A549 (cell line): ENCODE measurements at regions not wholly inside any gene's neighbourhood (a gene's known extent, or its start where the extent isn't known, plus 50 kb on each side); places are given as distances from the start of the nearest gene placed in this dataset.

ENCODE experiments used
- BHLHE40 ChIP-seq: IDR thresholded peaks from 2 replicates; pipeline ENCODE4 v1.6.1; 2012; ENCODE audit warnings: low read depth, low read length, inconsistent platforms
- HOXB13 ChIP-seq: fragments of 250-450 bp; sonication (Bioruptor Pico); IDR thresholded peaks from 2 replicates; pipeline ENCODE4 v1.5.0; 2020; ENCODE audit warnings: low read depth, mild to moderate bottlenecking, moderate library complexity
- KDM1A ChIP-seq: fragments of 200-600 bp; sonication (generic); IDR thresholded peaks from 2 replicates; pipeline ENCODE4 v1.6.1; 2016; ENCODE audit warnings: low read depth, mild to moderate bottlenecking
- POLR2A ChIP-seq: IDR thresholded peaks from 2 replicates; pipeline ENCODE4 v1.6.1; 2012; ENCODE audit warnings: mild to moderate bottlenecking, low read length
- REST ChIP-seq: fragments of 200-600 bp; sonication (generic); IDR thresholded peaks from 2 replicates; pipeline ENCODE4 v1.6.1; 2016; ENCODE audit warnings: antibody characterized with exemption, mild to moderate bottlenecking, moderate library complexity
- RNF2 ChIP-seq: fragments of 200-600 bp; sonication (generic); IDR thresholded peaks from 2 replicates; pipeline ENCODE4 v1.6.1; 2016; ENCODE audit warnings: low read depth, mild to moderate bottlenecking, antibody characterized with exemption, moderate library complexity, borderline replicate concordance
- SMC3 ChIP-seq: fragments of >200 bp; sonication (Bioruptor Twin); formaldehyde crosslinking; IDR thresholded peaks from 3 replicates; pipeline ENCODE4 v1.6.1; 2018; ENCODE audit warnings: inconsistent platforms
- TF ChIP-seq, protein P1 (sequence below): fragments of >200 bp; sonication (Bioruptor Twin); formaldehyde crosslinking; IDR thresholded peaks from 3 replicates; pipeline ENCODE4 v1.5.1; 2016

DNA sequence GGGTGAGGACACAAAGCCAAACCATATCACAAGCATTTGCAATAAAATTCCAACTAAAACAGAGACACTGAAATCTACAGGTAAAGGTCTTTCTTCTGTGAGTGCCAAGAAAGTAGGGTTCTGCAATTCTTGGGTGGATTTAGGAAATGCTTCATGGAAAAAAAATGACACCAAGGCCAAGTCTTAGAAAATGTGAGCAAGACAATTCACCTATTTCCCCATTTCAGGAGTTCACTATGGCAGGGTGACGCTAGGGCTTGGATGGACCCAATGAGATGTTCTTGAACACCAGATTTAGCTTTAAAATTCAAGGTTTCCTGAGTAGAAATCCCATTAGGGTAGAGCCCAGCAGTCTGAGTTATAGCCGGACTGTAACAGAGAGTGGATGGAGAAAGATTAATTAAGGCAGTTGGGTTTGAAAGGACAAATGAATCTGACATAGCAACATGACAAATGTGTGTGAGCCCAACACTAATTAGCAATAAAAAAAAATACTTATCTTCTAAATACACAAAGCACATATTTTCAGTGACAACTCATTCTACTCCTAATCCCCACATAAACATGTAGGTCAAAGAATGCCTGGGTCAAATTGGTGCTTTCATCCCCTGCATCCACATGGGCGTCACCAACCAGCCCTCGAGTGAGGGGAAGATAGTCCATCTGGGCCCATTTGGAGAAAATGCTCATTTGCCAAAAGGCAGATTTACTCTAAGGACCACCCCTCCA is 180.4 kb upstream of the JARID2 start:
- TF ChIP-seq POLR2A (no peak), RNF2 (no peak), SMC3 (no peak), HOXB13 (CRISPR knock-in tag) (no peak), KDM1A (no peak), REST (no peak), BHLHE40 (no peak)
- TF ChIP-seq, protein P1, sequence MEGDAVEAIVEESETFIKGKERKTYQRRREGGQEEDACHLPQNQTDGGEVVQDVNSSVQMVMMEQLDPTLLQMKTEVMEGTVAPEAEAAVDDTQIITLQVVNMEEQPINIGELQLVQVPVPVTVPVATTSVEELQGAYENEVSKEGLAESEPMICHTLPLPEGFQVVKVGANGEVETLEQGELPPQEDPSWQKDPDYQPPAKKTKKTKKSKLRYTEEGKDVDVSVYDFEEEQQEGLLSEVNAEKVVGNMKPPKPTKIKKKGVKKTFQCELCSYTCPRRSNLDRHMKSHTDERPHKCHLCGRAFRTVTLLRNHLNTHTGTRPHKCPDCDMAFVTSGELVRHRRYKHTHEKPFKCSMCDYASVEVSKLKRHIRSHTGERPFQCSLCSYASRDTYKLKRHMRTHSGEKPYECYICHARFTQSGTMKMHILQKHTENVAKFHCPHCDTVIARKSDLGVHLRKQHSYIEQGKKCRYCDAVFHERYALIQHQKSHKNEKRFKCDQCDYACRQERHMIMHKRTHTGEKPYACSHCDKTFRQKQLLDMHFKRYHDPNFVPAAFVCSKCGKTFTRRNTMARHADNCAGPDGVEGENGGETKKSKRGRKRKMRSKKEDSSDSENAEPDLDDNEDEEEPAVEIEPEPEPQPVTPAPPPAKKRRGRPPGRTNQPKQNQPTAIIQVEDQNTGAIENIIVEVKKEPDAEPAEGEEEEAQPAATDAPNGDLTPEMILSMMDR = no peak
